ENCODE measurements at regions not wholly inside any gene's neighbourhood (a gene's known extent, or its start where the extent isn't known, plus 50 kb on each side); places are given as distances from the start of the nearest gene placed in this dataset.

DNA sequence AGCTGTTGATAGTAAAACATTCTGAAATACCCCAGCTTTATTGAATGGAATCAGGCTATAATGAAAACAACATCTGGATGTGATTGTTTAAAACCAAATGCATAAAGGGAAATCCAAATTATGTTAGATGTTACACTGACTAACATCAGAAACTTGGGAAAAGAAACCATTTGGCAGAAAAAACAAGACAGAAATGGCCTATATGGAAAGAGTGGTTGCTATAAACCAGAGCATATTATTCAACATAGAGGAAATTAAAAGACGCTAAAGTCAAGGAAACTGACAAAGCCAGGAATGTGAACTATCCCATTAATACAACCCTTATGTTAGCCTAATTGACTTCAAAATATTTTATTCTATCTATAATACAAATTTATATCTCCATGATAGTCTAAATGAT lies 53.0 kb upstream of the CABCOCO1 start:
- TF ChIP-seq CTCF (IDR thresholded peaks at IDR 0.05) = no peak
- TF ChIP-seq ZFX (IDR thresholded peaks at IDR 0.05; ENCODE audit: borderline replicate concordance) = no peak
